Duodenal mucosa (tissue), 2 donors: ENCODE measurements at regions not wholly inside any gene's neighbourhood (a gene's known extent, or its start where the extent isn't known, plus 50 kb on each side); places are given as distances from the start of the nearest gene placed in this dataset.

ENCODE experiments used
- H3K27ac ChIP-seq: one replicate; pipeline ENCODE4 v1.7.0; 2013; ENCODE audit warnings: low read depth, low read length
- H3K27me3 ChIP-seq, 2 donors: one replicate each; pipeline ENCODE4 v1.7.0; 2013; ENCODE audit warnings: low read length in 2 of 2, control low read depth in 1 of 2; ENCODE audit not compliant: insufficient read depth in 2 of 2, control insufficient read depth in 1 of 2
- H3K36me3 ChIP-seq, 2 donors: one replicate each; pipeline ENCODE4 v1.7.0; 2013; ENCODE audit warnings: low read length in 2 of 2, control low read depth in 1 of 2; ENCODE audit not compliant: insufficient read depth in 2 of 2, control insufficient read depth in 1 of 2
- H3K4me1 ChIP-seq, 2 donors: one replicate each; pipeline ENCODE4 v1.7.0; 2013; ENCODE audit warnings: low read length in 2 of 2, control low read depth in 1 of 2; ENCODE audit not compliant: insufficient read depth in 2 of 2, control insufficient read depth in 1 of 2
- H3K4me3 ChIP-seq, 2 donors: one replicate each; pipeline ENCODE4 v1.7.0; 2013; ENCODE audit warnings: low read length in 2 of 2, low read depth in 1 of 2
- H3K9ac ChIP-seq, 2 donors: one replicate each; pipeline ENCODE4 v1.7.0; 2013; ENCODE audit warnings: low read length in 2 of 2, low read depth in 1 of 2
- H3K9me3 ChIP-seq, 2 donors: one replicate each; pipeline ENCODE4 v1.7.0; 2013; ENCODE audit warnings: low read length in 2 of 2, control low read depth in 1 of 2; ENCODE audit not compliant: control insufficient read depth in 1 of 2

- H3K4me1 ChIP-seq: no peaks in the 10 kb centered on the region
- H3K9me3 ChIP-seq: no peaks in the 10 kb centered on the region
- H3K9ac ChIP-seq: no peak overlapping the region
- no peaks in the 10 kb centered on the region for H3K36me3 ChIP-seq
- no peak overlapping the region for H3K27ac ChIP-seq
- H3K4me3 ChIP-seq: no peak overlapping the region
- H3K27me3 ChIP-seq: no peaks in the 10 kb centered on the region
These were observed 803.1 kb upstream of the RAB6C start for GRCh38 chr2:129176375-129176774.

- no peak overlapping the region for H3K27ac ChIP-seq
- no peaks in the 10 kb centered on the region for H3K27me3 ChIP-seq
- no peak overlapping the region for H3K4me3 ChIP-seq
- no peaks in the 10 kb centered on the region for H3K9me3 ChIP-seq
- H3K36me3 ChIP-seq: no peaks in the 10 kb centered on the region
- H3K9ac ChIP-seq: no peak overlapping the region
- H3K4me1 ChIP-seq: no peaks in the 10 kb centered on the region
These were observed 801.1 kb upstream of the RAB6C start for GRCh38 chr2:129178356-129178755.

GRCh38 chr2:129179199-129179598, 800.3 kb upstream of the RAB6C start:
- no peak overlapping the region for H3K27ac ChIP-seq
- H3K4me1 ChIP-seq: no peaks in the 10 kb centered on the region
- H3K4me3 ChIP-seq: no peak overlapping the region
- no peaks in the 10 kb centered on the region for H3K36me3 ChIP-seq
- H3K9ac ChIP-seq: no peak overlapping the region
- H3K27me3 ChIP-seq: no peaks in the 10 kb centered on the region
- H3K9me3 ChIP-seq: no peaks in the 10 kb centered on the region

GRCh38 chr2:129180124-129180716, 799.2 kb upstream of the RAB6C start:
- no peaks in the 10 kb centered on the region for H3K4me1 ChIP-seq
- no peak overlapping the region for H3K27ac ChIP-seq
- H3K9ac ChIP-seq: no peak overlapping the region
- no peaks in the 10 kb centered on the region for H3K27me3 ChIP-seq
- no peak overlapping the region for H3K4me3 ChIP-seq
- H3K36me3 ChIP-seq: no peaks in the 10 kb centered on the region
- no peaks in the 10 kb centered on the region for H3K9me3 ChIP-seq

- H3K4me3 ChIP-seq: no peak overlapping the region
- H3K9me3 ChIP-seq: no peaks in the 10 kb centered on the region
- H3K27ac ChIP-seq: no peak overlapping the region
- H3K4me1 ChIP-seq: no peaks in the 10 kb centered on the region
- H3K27me3 ChIP-seq: no peaks in the 10 kb centered on the region
- no peak overlapping the region for H3K9ac ChIP-seq
- H3K36me3 ChIP-seq: no peaks in the 10 kb centered on the region
These were observed 798.0 kb upstream of the RAB6C start for GRCh38 chr2:129181433-129181832.

GRCh38 chr2:129181963-129182362, 797.5 kb upstream of the RAB6C start:
- Histone ChIP-seq H3K4me1 (no peaks in the 10 kb centered on the region), H3K4me3 (no peak overlapping the region), H3K9ac (no peak overlapping the region), H3K27me3 (no peaks in the 10 kb centered on the region), H3K27ac (no peak overlapping the region), H3K9me3 (no peaks in the 10 kb centered on the region), H3K36me3 (no peaks in the 10 kb centered on the region)

GRCh38 chr2:129187343-129187742, 792.1 kb upstream of the RAB6C start:
- no peak overlapping the region for H3K4me3 ChIP-seq
- no peaks in the 10 kb centered on the region for H3K4me1 ChIP-seq
- H3K36me3 ChIP-seq: no peaks in the 10 kb centered on the region
- H3K9me3 ChIP-seq: no peaks in the 10 kb centered on the region
- no peak overlapping the region for H3K9ac ChIP-seq
- H3K27ac ChIP-seq: no peak overlapping the region
- no peaks in the 10 kb centered on the region for H3K27me3 ChIP-seq

GRCh38 chr2:129188451-129188850, 791.0 kb upstream of the RAB6C start:
- Histone ChIP-seq H3K9me3 (no peaks in the 10 kb centered on the region), H3K27me3 (no peaks in the 10 kb centered on the region), H3K4me1 (no peaks in the 10 kb centered on the region), H3K4me3 (no peak overlapping the region), H3K36me3 (no peaks in the 10 kb centered on the region), H3K27ac (no peak overlapping the region), H3K9ac (no peak overlapping the region)

GRCh38 chr2:129189617-129190319, 789.7 kb upstream of the RAB6C start:
- no peak overlapping the region for H3K4me3 ChIP-seq
- no peaks in the 10 kb centered on the region for H3K27me3 ChIP-seq
- no peaks in the 10 kb centered on the region for H3K4me1 ChIP-seq
- no peak overlapping the region for H3K27ac ChIP-seq
- no peak overlapping the region for H3K9ac ChIP-seq
- no peaks in the 10 kb centered on the region for H3K9me3 ChIP-seq
- H3K36me3 ChIP-seq: no peaks in the 10 kb centered on the region

- H3K27ac ChIP-seq: no peak overlapping the region
- H3K9ac ChIP-seq: no peak overlapping the region
- no peak overlapping the region for H3K4me3 ChIP-seq
- no peaks in the 10 kb centered on the region for H3K27me3 ChIP-seq
- H3K9me3 ChIP-seq: no peaks in the 10 kb centered on the region
- no peaks in the 10 kb centered on the region for H3K4me1 ChIP-seq
- no peaks in the 10 kb centered on the region for H3K36me3 ChIP-seq
These were observed 789.0 kb upstream of the RAB6C start for GRCh38 chr2:129190494-129190893.
